Astrocyte (in vitro differentiated cells and primary cell): ENCODE measurements at regions not wholly inside any gene's neighbourhood (a gene's known extent, or its start where the extent isn't known, plus 50 kb on each side); places are given as distances from the start of the nearest gene placed in this dataset.

Source experiments
- DNase-seq: peaks from one replicate; pipeline ENCODE4 v3.0.0-alpha.2; 2010; ENCODE audit warnings: low read depth
- FAIRE-seq: peaks from 2 replicates; lab custom pipeline; 2011; peaks lifted over from hg19 to GRCh38; lab: Jason Lieb, UNC
- H2AFZ ChIP-seq: 2 replicates; pipeline ENCODE4 v1.6.0; 2012; ENCODE audit warnings: low read depth, low read length, inconsistent platforms
- H3K27ac ChIP-seq: 2 replicates; pipeline ENCODE4 v1.5.1; 2011; ENCODE audit warnings: low read depth, low read length, inconsistent platforms
- H3K27me3 ChIP-seq: 2 replicates; pipeline ENCODE4 v1.6.0; 2011; ENCODE audit warnings: low read length, inconsistent platforms; ENCODE audit not compliant: insufficient read depth
- H3K36me3 ChIP-seq: 2 replicates; pipeline ENCODE4 v1.5.1; 2011; ENCODE audit warnings: low read length, inconsistent platforms; ENCODE audit not compliant: insufficient read depth
- H3K4me1 ChIP-seq: 2 replicates; pipeline ENCODE4 v1.5.1; 2011; ENCODE audit warnings: low read length, inconsistent platforms; ENCODE audit not compliant: insufficient read depth
- H3K4me2 ChIP-seq: 2 replicates; pipeline ENCODE4 v1.6.0; 2012; ENCODE audit warnings: low read length, inconsistent platforms
- H3K4me3 ChIP-seq: 2 replicates; pipeline ENCODE4 v1.5.1; 2011; ENCODE audit warnings: low read depth, mild to moderate bottlenecking, low read length, inconsistent platforms; ENCODE audit not compliant: insufficient read depth
- H3K79me2 ChIP-seq: 2 replicates; pipeline ENCODE4 v1.6.0; 2012; ENCODE audit warnings: mild to moderate bottlenecking, low read length, inconsistent platforms; ENCODE audit not compliant: insufficient read depth
- H3K9ac ChIP-seq: 2 replicates; pipeline ENCODE4 v1.6.0; 2012; ENCODE audit warnings: mild to moderate bottlenecking, low read length, inconsistent platforms
- H3K9me3 ChIP-seq: 2 replicates; pipeline ENCODE4 v1.5.1; 2012; ENCODE audit warnings: low read depth, mild to moderate bottlenecking, low read length, inconsistent platforms; ENCODE audit not compliant: insufficient read depth
- H4K20me1 ChIP-seq: 2 replicates; pipeline ENCODE4 v1.6.0; 2012; ENCODE audit warnings: low read length, inconsistent platforms; ENCODE audit not compliant: insufficient read depth
- H3K27ac Mint-ChIP-seq: one replicate; pipeline ENCODE4 v1.8.0; 2021; ENCODE audit warnings: mild to moderate bottlenecking, mixed read lengths; ENCODE audit not compliant: unreplicated experiment
- H3K27me3 Mint-ChIP-seq: one replicate; pipeline ENCODE4 v1.8.0; 2021; ENCODE audit warnings: low read depth, mixed read lengths; ENCODE audit not compliant: unreplicated experiment
- H3K36me3 Mint-ChIP-seq: one replicate; pipeline ENCODE4 v1.8.0; 2021; ENCODE audit warnings: low read depth, mixed read lengths; ENCODE audit not compliant: unreplicated experiment
- H3K4me1 Mint-ChIP-seq: one replicate; pipeline ENCODE4 v1.8.0; 2021; ENCODE audit warnings: low read depth, mixed read lengths; ENCODE audit not compliant: unreplicated experiment
- H3K4me3 Mint-ChIP-seq: one replicate; pipeline ENCODE4 v1.8.0; 2021; ENCODE audit warnings: mild to moderate bottlenecking, moderate library complexity, mixed read lengths; ENCODE audit not compliant: unreplicated experiment
- H3K9me3 Mint-ChIP-seq: one replicate; pipeline ENCODE4 v1.8.0; 2021; ENCODE audit warnings: mild to moderate bottlenecking, mixed read lengths; ENCODE audit not compliant: unreplicated experiment
- CTCF ChIP-seq: IDR thresholded peaks from 2 replicates; pipeline ENCODE4 v1.5.1; 2011; ENCODE audit warnings: low read depth, mild to moderate bottlenecking, inconsistent platforms, low read length, moderate library complexity; ENCODE audit not compliant: insufficient read depth
- EZH2 ChIP-seq: IDR thresholded peaks from 2 replicates; pipeline ENCODE4 v1.6.1; 2012; ENCODE audit warnings: mild to moderate bottlenecking, low read length, inconsistent platforms; ENCODE audit not compliant: insufficient read depth

- peaks cover 2% of the 10 kb centered on the region for H3K4me1 Mint-ChIP-seq
- H3K27me3 ChIP-seq = no peaks in the 10 kb centered on the region
- H3K27me3 Mint-ChIP-seq = peaks cover 32% of the 10 kb centered on the region
- no peak overlapping the region for H3K4me3 Mint-ChIP-seq
- FAIRE-seq = no peak
- DNase-seq = no peak
- no peak overlapping the region for H3K9ac ChIP-seq
- TF ChIP-seq EZH2 (no peak), CTCF (no peak)
- no peaks in the 10 kb centered on the region for H3K9me3 ChIP-seq
- H3K4me1 ChIP-seq = no peaks in the 10 kb centered on the region
- H3K4me3 ChIP-seq = no peak overlapping the region
- H3K27ac ChIP-seq = no peak overlapping the region
- no peak overlapping the region for H2AFZ ChIP-seq
- no peaks in the 10 kb centered on the region for H3K36me3 Mint-ChIP-seq
- no peaks in the 10 kb centered on the region for H3K9me3 Mint-ChIP-seq
- H3K79me2 ChIP-seq = no peaks in the 10 kb centered on the region
- H3K36me3 ChIP-seq = no peaks in the 10 kb centered on the region
- H3K27ac Mint-ChIP-seq = no peak overlapping the region
- H3K4me2 ChIP-seq = no peak overlapping the region
- no peaks in the 10 kb centered on the region for H4K20me1 ChIP-seq
Measured at GRCh38 chr5:175363300-175363699, 80.7 kb downstream of the DRD1 start.

GRCh38 chr5:175357995-175358394 lies 86.0 kb downstream of the DRD1 start:
- DNase-seq = no peak
- Histone ChIP-seq H3K79me2 (no peaks in the 10 kb centered on the region), H3K27ac (no peak overlapping the region), H4K20me1 (no peaks in the 10 kb centered on the region), H3K9me3 (no peaks in the 10 kb centered on the region), H3K36me3 (no peaks in the 10 kb centered on the region), H3K27me3 (no peaks in the 10 kb centered on the region), H3K9ac (no peak overlapping the region), H2AFZ (no peak overlapping the region), H3K4me3 (no peak overlapping the region), H3K4me1 (no peaks in the 10 kb centered on the region), H3K4me2 (no peak overlapping the region)
- Mint-ChIP-seq H3K36me3 (no peaks in the 10 kb centered on the region), H3K4me1 (peaks cover 4% of the 10 kb centered on the region), H3K4me3 (no peak overlapping the region), H3K27me3 (peaks cover 31% of the 10 kb centered on the region), H3K9me3 (no peaks in the 10 kb centered on the region), H3K27ac (no peak overlapping the region)
- FAIRE-seq = no peak
- no peak for TF ChIP-seq CTCF
- TF ChIP-seq EZH2 = no peak

GRCh38 chr5:175356428-175356827 lies 87.6 kb downstream of the DRD1 start:
- H3K4me3 ChIP-seq = no peak overlapping the region
- no peak overlapping the region for H3K4me2 ChIP-seq
- no peak for TF ChIP-seq EZH2
- no peak for TF ChIP-seq CTCF
- no peaks in the 10 kb centered on the region for H3K36me3 ChIP-seq
- Mint-ChIP-seq H3K36me3 (no peaks in the 10 kb centered on the region), H3K4me1 (peaks cover 4% of the 10 kb centered on the region), H3K27me3 (peaks cover 25% of the 10 kb centered on the region), H3K4me3 (no peak overlapping the region), H3K9me3 (no peaks in the 10 kb centered on the region), H3K27ac (no peak overlapping the region)
- H4K20me1 ChIP-seq = no peaks in the 10 kb centered on the region
- no peaks in the 10 kb centered on the region for H3K27me3 ChIP-seq
- no peak overlapping the region for H2AFZ ChIP-seq
- no peaks in the 10 kb centered on the region for H3K79me2 ChIP-seq
- H3K27ac ChIP-seq = no peak overlapping the region
- H3K9me3 ChIP-seq = no peaks in the 10 kb centered on the region
- H3K9ac ChIP-seq = no peak overlapping the region
- no peak for DNase-seq
- FAIRE-seq = no peak
- H3K4me1 ChIP-seq = no peaks in the 10 kb centered on the region
